GM12872 (cell line): ENCODE measurements at regions not wholly inside any gene's neighbourhood (a gene's known extent, or its start where the extent isn't known, plus 50 kb on each side); places are given as distances from the start of the nearest gene placed in this dataset.

Source experiments
- TF ChIP-seq, protein P1 (sequence below): IDR thresholded peaks from 3 replicates; pipeline ENCODE4 v1.5.1; 2011; ENCODE audit warnings: low read depth, mild to moderate bottlenecking, low read length, moderate library complexity; ENCODE audit not compliant: insufficient read depth

DNA sequence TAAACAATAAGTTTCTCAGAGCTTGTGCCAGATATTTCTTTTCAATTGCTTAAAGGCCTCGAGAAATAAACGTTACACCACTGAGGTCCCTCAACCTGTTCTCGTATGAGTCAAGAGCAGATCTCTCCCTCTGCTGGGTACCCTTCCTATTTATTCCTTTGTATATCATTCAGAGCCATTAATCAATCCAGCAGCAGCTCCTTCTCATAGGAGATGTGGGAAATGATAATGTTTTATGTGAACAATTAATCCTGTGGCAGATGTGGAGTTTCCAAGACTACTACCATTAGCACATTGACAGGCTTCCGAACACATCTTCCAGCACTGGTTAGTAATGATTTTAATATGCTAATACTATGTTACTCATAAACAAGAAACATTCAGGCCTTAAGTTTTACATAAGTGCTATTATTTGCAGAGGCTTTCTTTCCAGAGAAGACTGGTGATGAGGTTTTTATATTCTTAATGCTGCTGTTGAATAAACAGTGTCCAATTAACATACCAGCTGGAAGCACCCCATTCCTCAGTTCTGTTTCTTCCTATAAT lies 196.5 kb downstream of the ZNF608 start:
- TF ChIP-seq, protein P1, sequence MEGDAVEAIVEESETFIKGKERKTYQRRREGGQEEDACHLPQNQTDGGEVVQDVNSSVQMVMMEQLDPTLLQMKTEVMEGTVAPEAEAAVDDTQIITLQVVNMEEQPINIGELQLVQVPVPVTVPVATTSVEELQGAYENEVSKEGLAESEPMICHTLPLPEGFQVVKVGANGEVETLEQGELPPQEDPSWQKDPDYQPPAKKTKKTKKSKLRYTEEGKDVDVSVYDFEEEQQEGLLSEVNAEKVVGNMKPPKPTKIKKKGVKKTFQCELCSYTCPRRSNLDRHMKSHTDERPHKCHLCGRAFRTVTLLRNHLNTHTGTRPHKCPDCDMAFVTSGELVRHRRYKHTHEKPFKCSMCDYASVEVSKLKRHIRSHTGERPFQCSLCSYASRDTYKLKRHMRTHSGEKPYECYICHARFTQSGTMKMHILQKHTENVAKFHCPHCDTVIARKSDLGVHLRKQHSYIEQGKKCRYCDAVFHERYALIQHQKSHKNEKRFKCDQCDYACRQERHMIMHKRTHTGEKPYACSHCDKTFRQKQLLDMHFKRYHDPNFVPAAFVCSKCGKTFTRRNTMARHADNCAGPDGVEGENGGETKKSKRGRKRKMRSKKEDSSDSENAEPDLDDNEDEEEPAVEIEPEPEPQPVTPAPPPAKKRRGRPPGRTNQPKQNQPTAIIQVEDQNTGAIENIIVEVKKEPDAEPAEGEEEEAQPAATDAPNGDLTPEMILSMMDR = no peak

DNA sequence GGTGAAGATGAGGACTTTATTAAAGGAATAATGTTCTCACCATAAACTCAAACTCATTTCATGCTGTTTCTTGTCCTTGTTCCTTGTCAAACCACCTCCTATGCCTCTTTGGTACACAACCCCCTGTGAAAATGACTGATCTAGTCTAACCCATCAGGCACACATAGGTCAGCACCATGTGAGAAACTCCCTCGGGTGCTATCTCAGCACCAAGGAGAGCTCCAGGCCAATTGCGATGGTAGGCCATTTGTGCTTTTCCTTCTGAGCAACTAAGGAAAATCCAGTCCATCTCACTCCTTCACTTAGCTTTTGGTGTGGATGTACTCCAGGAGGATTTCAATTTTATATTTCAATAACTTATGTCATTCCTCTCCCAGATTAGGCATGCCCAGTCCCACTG lies 199.8 kb downstream of the ZNF608 start:
- TF ChIP-seq, protein P1 = no peak

DNA sequence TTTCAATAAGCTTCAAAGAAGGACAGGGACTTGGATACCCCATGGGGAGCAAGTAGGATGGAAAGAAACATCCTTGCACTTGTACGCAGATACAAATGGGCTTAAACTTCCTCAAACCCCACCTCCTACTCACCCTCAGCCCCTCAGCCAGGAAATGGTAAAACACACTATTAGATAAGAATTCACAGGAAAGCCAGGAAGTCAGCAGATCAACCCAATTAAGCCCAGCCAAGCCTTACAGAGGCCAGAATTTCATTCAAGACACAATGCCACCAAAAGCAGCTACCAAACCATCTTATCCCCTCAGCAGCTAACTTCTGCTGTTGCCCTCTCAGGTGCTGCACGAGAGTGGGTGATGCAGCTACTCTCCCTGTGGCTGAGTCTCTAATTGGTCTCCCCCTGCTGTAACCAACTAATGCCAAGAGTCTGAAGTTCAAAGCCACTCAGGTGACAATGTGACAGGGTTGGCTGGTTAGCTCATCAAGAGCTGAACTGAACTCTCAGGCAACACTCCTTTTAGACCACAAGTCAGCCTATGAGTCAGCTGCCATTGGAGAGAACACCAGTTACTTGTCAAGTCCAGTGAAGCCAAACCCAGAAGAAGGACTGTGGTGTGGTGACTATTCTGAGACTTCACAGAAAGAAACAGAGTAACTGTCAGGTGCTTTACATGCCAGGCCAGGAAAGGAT lies 201.9 kb downstream of the ZNF608 start:
- TF ChIP-seq, protein P1 = no peak

DNA sequence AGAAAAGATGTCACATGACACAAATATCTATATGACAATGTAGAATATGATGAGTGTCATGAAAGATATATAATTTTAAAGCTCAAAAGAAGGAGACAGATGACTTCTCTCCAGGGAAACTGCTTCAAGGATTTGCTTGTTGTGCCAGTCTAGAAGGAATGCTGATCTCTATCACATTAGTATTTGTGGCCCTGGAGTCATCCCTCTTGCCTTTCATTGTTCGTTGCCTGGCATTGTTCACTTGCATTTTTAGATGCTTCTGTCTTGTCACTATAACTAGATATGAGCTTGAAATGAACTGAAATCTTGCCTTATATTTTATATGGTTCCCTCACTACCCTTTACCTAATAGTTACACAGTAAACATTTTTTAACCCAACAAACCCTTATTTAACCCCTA lies 207.5 kb downstream of the ZNF608 start:
- TF ChIP-seq, protein P1 = no peak

DNA sequence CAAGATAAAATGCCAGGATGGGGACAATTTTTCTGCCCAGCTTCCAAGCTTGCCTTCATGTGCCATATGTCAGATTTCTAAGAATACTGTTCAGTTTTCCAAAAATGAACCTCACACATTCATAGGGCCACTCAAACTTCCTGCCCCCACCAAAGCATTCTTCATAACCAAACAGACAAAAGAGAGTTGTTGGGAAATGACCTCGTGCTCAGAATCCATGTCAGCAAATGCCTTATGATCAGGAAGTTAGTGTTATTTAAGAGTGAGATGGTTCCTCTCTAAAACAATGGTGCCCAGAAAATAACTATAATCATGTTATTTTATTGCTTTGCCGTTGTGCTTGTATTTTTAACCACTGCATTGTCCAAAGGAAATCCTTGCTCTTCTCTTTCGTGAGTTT lies 208.2 kb downstream of the ZNF608 start:
- TF ChIP-seq, protein P1 = no peak

DNA sequence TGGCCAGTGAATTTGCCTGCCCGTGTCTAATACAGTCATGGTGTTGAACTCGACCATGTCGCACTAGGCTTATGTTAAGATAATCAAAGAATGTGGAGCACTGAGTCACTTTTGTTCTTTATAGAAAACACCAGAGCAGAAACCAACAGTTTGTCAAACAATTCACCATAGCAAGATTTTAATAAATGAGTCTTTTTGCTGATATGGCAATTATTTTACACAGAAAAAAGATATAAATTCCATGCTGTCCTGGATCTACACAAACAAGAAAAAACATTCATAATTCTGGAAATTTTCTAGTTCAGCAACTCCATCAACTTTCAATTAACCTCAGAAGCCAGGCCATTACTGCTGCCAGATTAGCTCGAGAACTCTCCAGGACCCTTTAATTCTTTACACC lies 208.9 kb downstream of the ZNF608 start:
- TF ChIP-seq, protein P1 = no peak

DNA sequence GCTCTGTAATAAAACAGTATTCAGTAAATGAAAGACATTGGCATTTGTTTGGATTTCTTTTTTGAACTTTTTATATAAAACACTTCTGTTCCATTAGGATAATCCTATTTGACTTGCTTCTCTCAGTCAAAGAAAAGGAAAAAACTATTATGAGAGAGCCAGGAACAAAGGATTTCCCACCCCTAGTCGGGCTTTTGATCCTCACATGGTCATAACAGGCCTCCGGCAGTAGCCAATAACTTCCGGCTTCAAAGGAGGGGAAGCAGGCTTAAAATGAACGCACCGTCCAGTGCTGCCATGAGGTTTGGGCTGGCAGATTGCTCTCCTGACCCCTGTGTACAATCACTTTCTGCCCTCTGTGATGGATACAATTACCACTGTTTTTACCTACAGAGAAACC lies 209.3 kb downstream of the ZNF608 start:
- TF ChIP-seq, protein P1 = no peak
